Kidney tubule cell (primary cell): ENCODE measurements at regions not wholly inside any gene's neighbourhood (a gene's known extent, or its start where the extent isn't known, plus 50 kb on each side); places are given as distances from the start of the nearest gene placed in this dataset.
"Not testable (repeated sequence)": the region's sequence is repeated elsewhere in the genome, so short reads cannot be mapped to it uniquely, and the experiment has no call there.

Experiments
- DNase-seq: peaks from one replicate; pipeline ENCODE4 v3.0.0-alpha.2; 2018; ENCODE audit warnings: low spot score

- DNase-seq: no peak
These were observed 121.5 kb upstream of the PDE1A start for GRCh38 chr2:182548031-182548950.

GRCh38 chr2:182550234-182550633, 123.4 kb upstream of the PDE1A start:
- no peak for DNase-seq

GRCh38 chr2:182552232-182552631, 125.4 kb upstream of the PDE1A start:
- not testable (repeated sequence) for DNase-seq

GRCh38 chr2:182552785-182553184, 125.9 kb upstream of the PDE1A start:
- DNase-seq: not testable (repeated sequence)

- DNase-seq: peak; percentile 61
These were observed 126.6 kb upstream of the PDE1A start for GRCh38 chr2:182553483-182553882.

- DNase-seq: no peak
These were observed 128.1 kb upstream of the PDE1A start for GRCh38 chr2:182554950-182555349.

GRCh38 chr2:182558564-182558963, 131.7 kb upstream of the PDE1A start:
- no peak for DNase-seq

GRCh38 chr2:182559623-182560022, 132.8 kb upstream of the PDE1A start:
- DNase-seq: peak; percentile 61

GRCh38 chr2:182565911-182566567, 139.2 kb upstream of the PDE1A start:
- DNase-seq: peak; percentile 59

GRCh38 chr2:182573553-182573952, 142.5 kb upstream of the DNAJC10 start:
- no peak for DNase-seq

GRCh38 chr2:182577816-182578215, 138.2 kb upstream of the DNAJC10 start:
- DNase-seq: no peak

- DNase-seq: no peak
These were observed 134.7 kb upstream of the DNAJC10 start for GRCh38 chr2:182581196-182581935.

GRCh38 chr2:182584462-182584861, 131.6 kb upstream of the DNAJC10 start:
- DNase-seq: no peak

GRCh38 chr2:182585001-182585400, 131.1 kb upstream of the DNAJC10 start:
- DNase-seq: no peak

GRCh38 chr2:182585430-182585829, 130.6 kb upstream of the DNAJC10 start:
- DNase-seq: no peak

GRCh38 chr2:182586426-182586825, 129.6 kb upstream of the DNAJC10 start:
- no peak for DNase-seq

- DNase-seq: peak; percentile 94
These were observed 128.2 kb upstream of the DNAJC10 start for GRCh38 chr2:182587831-182588230.

- no peak for DNase-seq
These were observed 126.9 kb upstream of the DNAJC10 start for GRCh38 chr2:182589121-182589520.

- no peak for DNase-seq
These were observed 124.3 kb upstream of the DNAJC10 start for GRCh38 chr2:182591774-182592173.

GRCh38 chr2:182592691-182593393, 123.2 kb upstream of the DNAJC10 start:
- no peak for DNase-seq

- peak; percentile 35 for DNase-seq
These were observed 122.6 kb upstream of the DNAJC10 start for GRCh38 chr2:182593394-182593975.

GRCh38 chr2:182594286-182594685, 121.8 kb upstream of the DNAJC10 start:
- peak; percentile 21 for DNase-seq
